ENCODE measurements at regions not wholly inside any gene's neighbourhood (a gene's known extent, or its start where the extent isn't known, plus 50 kb on each side); places are given as distances from the start of the nearest gene placed in this dataset.

DNA sequence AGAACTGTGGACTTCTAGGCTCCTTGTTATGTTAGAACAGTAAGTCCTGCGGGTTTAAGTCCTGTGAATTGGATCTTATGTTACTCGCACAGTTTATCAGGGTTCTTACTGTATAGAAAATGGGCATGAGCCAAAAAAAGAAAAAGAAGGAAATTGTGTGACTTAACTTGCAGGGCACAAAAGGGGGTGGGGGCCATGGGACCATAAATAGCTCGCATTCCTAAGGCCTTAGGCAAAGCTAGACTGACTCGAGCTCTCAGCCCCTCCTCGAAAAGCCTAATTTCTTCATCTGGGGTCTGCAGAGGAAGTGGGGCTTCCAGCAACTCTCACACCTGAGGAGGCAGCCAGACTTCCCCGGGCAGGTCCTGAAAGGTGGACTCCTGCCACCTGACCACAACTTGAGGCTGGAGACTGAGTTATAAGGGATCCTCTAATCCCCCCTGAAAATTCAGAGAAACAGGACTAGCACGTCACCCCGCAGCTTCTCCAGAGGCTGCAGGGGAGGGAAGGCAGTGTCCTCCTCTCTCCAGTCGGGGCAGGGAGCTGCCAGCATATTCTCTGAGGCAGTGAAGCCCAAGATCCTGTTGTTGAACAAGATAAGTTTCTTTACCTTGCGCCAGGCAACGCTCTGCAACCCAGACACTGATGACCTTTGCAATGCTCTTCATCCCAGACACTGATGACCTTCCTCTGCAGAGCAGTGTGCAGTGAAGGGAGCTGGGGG, 280.5 kb downstream of the PCNX1 start:
- no peak for TF ChIP-seq POLR2AphosphoS5 (IDR thresholded peaks at IDR 0.05)
- TF ChIP-seq, protein P1, sequence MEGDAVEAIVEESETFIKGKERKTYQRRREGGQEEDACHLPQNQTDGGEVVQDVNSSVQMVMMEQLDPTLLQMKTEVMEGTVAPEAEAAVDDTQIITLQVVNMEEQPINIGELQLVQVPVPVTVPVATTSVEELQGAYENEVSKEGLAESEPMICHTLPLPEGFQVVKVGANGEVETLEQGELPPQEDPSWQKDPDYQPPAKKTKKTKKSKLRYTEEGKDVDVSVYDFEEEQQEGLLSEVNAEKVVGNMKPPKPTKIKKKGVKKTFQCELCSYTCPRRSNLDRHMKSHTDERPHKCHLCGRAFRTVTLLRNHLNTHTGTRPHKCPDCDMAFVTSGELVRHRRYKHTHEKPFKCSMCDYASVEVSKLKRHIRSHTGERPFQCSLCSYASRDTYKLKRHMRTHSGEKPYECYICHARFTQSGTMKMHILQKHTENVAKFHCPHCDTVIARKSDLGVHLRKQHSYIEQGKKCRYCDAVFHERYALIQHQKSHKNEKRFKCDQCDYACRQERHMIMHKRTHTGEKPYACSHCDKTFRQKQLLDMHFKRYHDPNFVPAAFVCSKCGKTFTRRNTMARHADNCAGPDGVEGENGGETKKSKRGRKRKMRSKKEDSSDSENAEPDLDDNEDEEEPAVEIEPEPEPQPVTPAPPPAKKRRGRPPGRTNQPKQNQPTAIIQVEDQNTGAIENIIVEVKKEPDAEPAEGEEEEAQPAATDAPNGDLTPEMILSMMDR (IDR thresholded peaks at IDR 0.05): no peak
- no peak for TF ChIP-seq POLR2A (IDR thresholded peaks at IDR 0.05)
- TF ChIP-seq EP300 (IDR thresholded peaks at IDR 0.05): no peak
